IMR-90 (cell line): ENCODE measurements at regions not wholly inside any gene's neighbourhood (a gene's known extent, or its start where the extent isn't known, plus 50 kb on each side); places are given as distances from the start of the nearest gene placed in this dataset.

Experiments used
- ATAC-seq: fragments of 200-7000 bp; cut with Tn5 transposase; 2 replicates; pipeline ENCODE4 v1.9.1; 2020; ENCODE audit warnings: low read depth, mild to moderate bottlenecking, moderate library complexity
- BruUV-seq: library from RNA; stranded (reverse); fragments of 400-500 nt; replicated peaks from 2 replicates; lab custom pipeline; 2021; lab: Mats Ljungman, UMichigan
- CTCF ChIA-PET: fragments of 300-600 bp; formaldehyde crosslinking; extraction: SDS; loops from one replicate; lab custom pipeline; 2021; ENCODE audit warnings: antibody characterized with exemption; lab: Yijun Ruan, JAX
- POLR2A ChIA-PET: fragments of 300-600 bp; sonication (Branson Sonifier 250); formaldehyde crosslinking; loops from one replicate; lab custom pipeline; 2022; ENCODE audit warnings: antibody characterized with exemption; ENCODE audit not compliant: unreplicated experiment; lab: Charles Lee
- DNase-seq: peaks from one replicate; pipeline ENCODE4 v3.0.0; 2013
- H2AFZ ChIP-seq: replicated peaks from 2 replicates; pipeline ENCODE3; 2013; ENCODE audit warnings: low read length, mild to moderate bottlenecking; ENCODE audit not compliant: poor library complexity
- H2AK5ac ChIP-seq: 2 replicates; pipeline ENCODE4 v1.6.1; 2013; ENCODE audit warnings: low read depth, low read length, inconsistent platforms
- H2AK9ac ChIP-seq: replicated peaks from 2 replicates; pipeline ENCODE3; 2013; ENCODE audit warnings: mild to moderate bottlenecking, low read depth, low read length, moderate library complexity; ENCODE audit not compliant: poor library complexity
- H2BK120ac ChIP-seq: 2 replicates; pipeline ENCODE4 v1.6.1; 2013; ENCODE audit warnings: low read depth, low read length, inconsistent platforms
- H2BK15ac ChIP-seq: 3 replicates; pipeline ENCODE4 v1.6.1; 2013; ENCODE audit warnings: low read depth, low read length, inconsistent platforms
- H2BK20ac ChIP-seq: 2 replicates; pipeline ENCODE4 v1.6.1; 2013; ENCODE audit warnings: low read depth, mild to moderate bottlenecking, inconsistent platforms, low read length, moderate library complexity
- H2BK5ac ChIP-seq: 2 replicates; pipeline ENCODE4 v1.6.1; 2013; ENCODE audit warnings: mild to moderate bottlenecking, low read depth, low read length, inconsistent platforms; ENCODE audit not compliant: poor library complexity, severe bottlenecking
- H3K14ac ChIP-seq: replicated peaks from 2 replicates; pipeline ENCODE4 v1.6.1; 2013; ENCODE audit warnings: low read depth, low read length, inconsistent platforms
- H3K18ac ChIP-seq: 2 replicates; pipeline ENCODE4 v1.6.1; 2013; ENCODE audit warnings: low read depth, low read length, control low read depth
- H3K23ac ChIP-seq: 2 replicates; pipeline ENCODE4 v1.6.1; 2013; ENCODE audit warnings: low read depth, low read length, inconsistent platforms
- H3K27ac ChIP-seq: 2 replicates; pipeline ENCODE4 v1.5.1; 2013; ENCODE audit warnings: mild to moderate bottlenecking, control low read depth, low read length; ENCODE audit not compliant: insufficient read depth
- H3K27me3 ChIP-seq: 2 replicates; pipeline ENCODE4 v1.6.1; 2013; ENCODE audit warnings: low read length; ENCODE audit not compliant: control insufficient read depth, insufficient read depth
- H3K36me3 ChIP-seq: 2 replicates; pipeline ENCODE4 v1.6.1; 2013; ENCODE audit warnings: low read length, mixed read lengths; ENCODE audit not compliant: control insufficient read depth, insufficient read depth
- H3K4ac ChIP-seq: 2 replicates; pipeline ENCODE4 v1.6.1; 2013; ENCODE audit warnings: low read depth, low read length, inconsistent platforms
- H3K4me1 ChIP-seq: 2 replicates; pipeline ENCODE4 v1.6.1; 2013; ENCODE audit warnings: low read length, mixed read lengths; ENCODE audit not compliant: control insufficient read depth, insufficient read depth
- H3K4me2 ChIP-seq: 2 replicates; pipeline ENCODE4 v1.6.1; 2013; ENCODE audit warnings: low read depth, mild to moderate bottlenecking, control low read depth, low read length, moderate library complexity
- H3K4me3 ChIP-seq: 2 replicates; pipeline ENCODE4 v1.5.1; 2013; ENCODE audit warnings: low read depth, mild to moderate bottlenecking, control low read depth, low read length, moderate library complexity; ENCODE audit not compliant: insufficient read depth
- H3K56ac ChIP-seq: 2 replicates; pipeline ENCODE4 v1.6.1; 2013; ENCODE audit warnings: low read length, inconsistent platforms; ENCODE audit not compliant: insufficient read depth; ENCODE audit errors: extremely low read depth
- H3K79me1 ChIP-seq, 2 experiments: 2 replicates each; pipeline ENCODE4 v1.6.1; 2013; ENCODE audit warnings: low read length in 2 of 2, inconsistent platforms in 1 of 2, low read depth in 1 of 2
- H3K9ac ChIP-seq: 2 replicates; pipeline ENCODE4 v1.6.1; 2013; ENCODE audit warnings: low read depth, low read length, control low read depth
- H3K9me1 ChIP-seq: 2 replicates; pipeline ENCODE4 v1.6.1; 2013; ENCODE audit warnings: low read length, inconsistent platforms; ENCODE audit not compliant: insufficient read depth
- H3K9me3 ChIP-seq: 2 replicates; pipeline ENCODE4 v1.6.1; 2013; ENCODE audit warnings: low read length; ENCODE audit not compliant: control insufficient read depth, insufficient read depth
- H4K20me1 ChIP-seq: 2 replicates; pipeline ENCODE4 v1.6.1; 2013; ENCODE audit warnings: low read length, inconsistent platforms; ENCODE audit not compliant: insufficient read depth
- H4K5ac ChIP-seq: 2 replicates; pipeline ENCODE4 v1.6.1; 2013; ENCODE audit warnings: mild to moderate bottlenecking, low read depth, low read length, control low read depth
- H4K8ac ChIP-seq, 2 experiments: 2 replicates each; pipeline ENCODE4 v1.6.1; 2013; ENCODE audit warnings: low read depth in 2 of 2, low read length in 2 of 2, control low read depth in 1 of 2, inconsistent platforms in 1 of 2
- H4K91ac ChIP-seq: 2 replicates; pipeline ENCODE4 v1.6.1; 2013; ENCODE audit warnings: low read depth, low read length, inconsistent platforms; ENCODE audit not compliant: insufficient read depth
- BHLHE40 ChIP-seq: fragments of 150-350 bp; IDR thresholded peaks from 2 replicates; pipeline ENCODE4 v1.6.1; 2016; ENCODE audit warnings: mild to moderate bottlenecking, low read depth, low read length
- CEBPB ChIP-seq: IDR thresholded peaks from 2 replicates; pipeline ENCODE4 v1.6.1; 2012; ENCODE audit warnings: low read depth, low read length, improper control_type of control experiment
- CHD1 ChIP-seq: IDR thresholded peaks from 2 replicates; pipeline ENCODE4 v1.6.1; 2012; ENCODE audit warnings: low read depth, low read length, improper control_type of control experiment
- CTCF ChIP-seq: conservative IDR thresholded peaks from 2 replicates; pipeline ENCODE4 v1.5.1; 2012; ENCODE audit warnings: mild to moderate bottlenecking, low read depth, low read length, improper control_type of control experiment
- FOS ChIP-seq: fragments of 150-350 bp; IDR thresholded peaks from 2 replicates; pipeline ENCODE4 v1.6.1; 2016; ENCODE audit warnings: low read depth, low read length
- MAFK ChIP-seq: IDR thresholded peaks from 2 replicates; pipeline ENCODE4 v1.6.1; 2012; ENCODE audit warnings: low read depth, low read length, improper control_type of control experiment
- MAZ ChIP-seq: IDR thresholded peaks from 2 replicates; pipeline ENCODE4 v1.6.1; 2012; ENCODE audit warnings: low read depth, mild to moderate bottlenecking, low read length, improper control_type of control experiment, moderate library complexity, borderline replicate concordance
- MXI1 ChIP-seq: IDR thresholded peaks from 2 replicates; pipeline ENCODE4 v1.6.1; 2012; ENCODE audit warnings: low read depth, mild to moderate bottlenecking, low read length, moderate library complexity, borderline replicate concordance
- POLR2A ChIP-seq: IDR thresholded peaks from 2 replicates; pipeline ENCODE4 v1.6.1; 2012; ENCODE audit warnings: mild to moderate bottlenecking, low read depth, low read length
- SMC3 ChIP-seq: fragments of 150-350 bp; IDR thresholded peaks from 2 replicates; pipeline ENCODE4 v1.6.1; 2016; ENCODE audit warnings: low read depth, mild to moderate bottlenecking, antibody characterized with exemption, low read length, moderate library complexity
- USF2 ChIP-seq: fragments of 150-350 bp; IDR thresholded peaks from 2 replicates; pipeline ENCODE4 v1.6.1; 2017; ENCODE audit warnings: mild to moderate bottlenecking, antibody characterized with exemption, low read length, low read depth
- WGBS, 2 experiments: methylation state at CpG; one replicate each; pipeline versions ENCODE4 v1.1.5 to v1.1.7; 2013; ENCODE audit warnings: missing lambda C conversion rate in 2 of 2; ENCODE audit not compliant: insufficient read length in 1 of 2; ENCODE audit errors: extremely low coverage in 2 of 2; 5-methylcytosine and 5-hydroxymethylcytosine counted together
- dilution Hi-C: fragments of 300-500 bp; cut with HindIII; formaldehyde crosslinking; loops from one replicate; pipeline ENCODE4 v1.14.3; 2018; ENCODE audit warnings: low sequenced_read_pairs; ENCODE audit not compliant: unreplicated experiment
- in situ Hi-C: fragments of 300-500 bp; cut with MboI; formaldehyde crosslinking; loops from 3 replicates; pipeline ENCODE4 v1.14.3; 2019; ENCODE audit warnings: low sequenced_read_pairs, inconsistent platforms, mixed read lengths
- intact Hi-C: fragments of 100-400 bp; cut with micrococcal nuclease; formaldehyde crosslinking; loops from 2 replicates; pipeline ENCODE4 v1.10.0; 2022

- no peak overlapping the region for H2BK15ac ChIP-seq
- ChIA-PET CTCF (no interaction called here), POLR2A (no interaction called here)
- no peak overlapping the region for H3K4me3 ChIP-seq
- no peak overlapping the region for H3K14ac ChIP-seq
- no peak overlapping the region for H4K91ac ChIP-seq
- H3K9me1 ChIP-seq, result peaks cover 16% of the 10 kb centered on the region
- DNase-seq, result no peak
- in situ Hi-C loops (no loop called here), dilution Hi-C loops (no loop called here), intact Hi-C loops (no loop called here)
- peaks cover 10% of the 10 kb centered on the region for H3K4me1 ChIP-seq
- H3K4me2 ChIP-seq, result no peak overlapping the region
- no peaks in the 10 kb centered on the region for H3K27me3 ChIP-seq
- no peak overlapping the region for H2AK5ac ChIP-seq
- no peak for TF ChIP-seq CHD1
- TF ChIP-seq CTCF, result no peak
- no peak for TF ChIP-seq CEBPB
- TF ChIP-seq USF2, result no peak
- no peak for TF ChIP-seq POLR2A
- no peak for TF ChIP-seq BHLHE40
- TF ChIP-seq MAFK, result no peak
- no peak for TF ChIP-seq SMC3
- no peak for TF ChIP-seq MXI1
- TF ChIP-seq FOS, result no peak
- TF ChIP-seq MAZ, result no peak
- no peak overlapping the region for H2BK5ac ChIP-seq
- no peak overlapping the region for H2AK9ac ChIP-seq
- ATAC-seq, result no peak
- H3K9ac ChIP-seq, result no peak overlapping the region
- H3K56ac ChIP-seq, result no peak overlapping the region
- no peaks in the 10 kb centered on the region for H4K20me1 ChIP-seq
- no peak overlapping the region for H3K4ac ChIP-seq
- no peak overlapping the region for H4K8ac ChIP-seq
- no peak overlapping the region for H2BK20ac ChIP-seq
- no peak overlapping the region for H2BK120ac ChIP-seq
- no CpG with 5 or more reads among the region's 2 CpGs for WGBS, 2 experiments
- no TSS peak for BruUV-seq
- no peak overlapping the region for H2AFZ ChIP-seq
- no peaks in the 10 kb centered on the region for H3K9me3 ChIP-seq
- H3K79me1 ChIP-seq, result no peaks in the 10 kb centered on the region
- no peaks in the 10 kb centered on the region for H3K36me3 ChIP-seq
- H4K5ac ChIP-seq, result no peak overlapping the region
- no peak overlapping the region for H3K27ac ChIP-seq
- H3K18ac ChIP-seq, result no peak overlapping the region
- H3K23ac ChIP-seq, result no peak overlapping the region
Observed at GRCh38 chr11:86120807-86121206, 51.9 kb upstream of the PICALM start.
